ENCODE measurements at regions not wholly inside any gene's neighbourhood (a gene's known extent, or its start where the extent isn't known, plus 50 kb on each side); places are given as distances from the start of the nearest gene placed in this dataset.

- no peak for DNase-seq (ENCODE audit: low spot score)
Observed at GRCh38 chr1:234718496-234719453, 108.8 kb upstream of the IRF2BP2 start.

- DNase-seq (ENCODE audit: low spot score) = no peak
Observed at GRCh38 chr1:234716908-234717375, 107.0 kb upstream of the IRF2BP2 start.

GRCh38 chr1:234715252-234716014 is 105.5 kb upstream of the IRF2BP2 start:
- no peak for DNase-seq (ENCODE audit: low spot score)

GRCh38 chr1:234713859-234714258 is 103.9 kb upstream of the IRF2BP2 start:
- no peak for DNase-seq (ENCODE audit: low spot score)

GRCh38 chr1:234713440-234713839 is 103.5 kb upstream of the IRF2BP2 start:
- no peak for DNase-seq (ENCODE audit: low spot score)

GRCh38 chr1:234712891-234713305 is 102.9 kb upstream of the IRF2BP2 start:
- DNase-seq (ENCODE audit: low spot score) = no peak

GRCh38 chr1:234710936-234711724 is 101.2 kb upstream of the IRF2BP2 start:
- no peak for DNase-seq (ENCODE audit: low spot score)

- DNase-seq (ENCODE audit: low spot score) = no peak
Observed at GRCh38 chr1:234710381-234710780, 100.4 kb upstream of the IRF2BP2 start.

GRCh38 chr1:234709473-234710228 is 99.7 kb upstream of the IRF2BP2 start:
- no peak for DNase-seq (ENCODE audit: low spot score)

- no peak for DNase-seq (ENCODE audit: low spot score)
Observed at GRCh38 chr1:234708700-234709395, 98.9 kb upstream of the IRF2BP2 start.

GRCh38 chr1:234707641-234708040 is 97.7 kb upstream of the IRF2BP2 start:
- no peak for DNase-seq (ENCODE audit: low spot score)

GRCh38 chr1:234706931-234707330 is 97.0 kb upstream of the IRF2BP2 start:
- no peak for DNase-seq (ENCODE audit: low spot score)

- DNase-seq (ENCODE audit: low spot score) = no peak
Observed at GRCh38 chr1:234706199-234706598, 96.2 kb upstream of the IRF2BP2 start.

- no peak for DNase-seq (ENCODE audit: low spot score)
Observed at GRCh38 chr1:234705615-234706014, 95.6 kb upstream of the IRF2BP2 start.

GRCh38 chr1:234704106-234704887 is 94.3 kb upstream of the IRF2BP2 start:
- no peak for DNase-seq (ENCODE audit: low spot score)

- no peak for DNase-seq (ENCODE audit: low spot score)
Observed at GRCh38 chr1:234702342-234703000, 92.5 kb upstream of the IRF2BP2 start.

- no peak for DNase-seq (ENCODE audit: low spot score)
Observed at GRCh38 chr1:234701737-234702341, 91.9 kb upstream of the IRF2BP2 start.

- no peak for DNase-seq (ENCODE audit: low spot score)
Observed at GRCh38 chr1:234699795-234700665, 90.1 kb upstream of the IRF2BP2 start.

All from germinal center (tissue), 1 donor.